ENCODE measurements at regions not wholly inside any gene's neighbourhood (a gene's known extent, or its start where the extent isn't known, plus 50 kb on each side); places are given as distances from the start of the nearest gene placed in this dataset.
"Not testable (repeated sequence)": the region's sequence is repeated elsewhere in the genome, so short reads cannot be mapped to it uniquely, and the experiment has no call there.

DNA sequence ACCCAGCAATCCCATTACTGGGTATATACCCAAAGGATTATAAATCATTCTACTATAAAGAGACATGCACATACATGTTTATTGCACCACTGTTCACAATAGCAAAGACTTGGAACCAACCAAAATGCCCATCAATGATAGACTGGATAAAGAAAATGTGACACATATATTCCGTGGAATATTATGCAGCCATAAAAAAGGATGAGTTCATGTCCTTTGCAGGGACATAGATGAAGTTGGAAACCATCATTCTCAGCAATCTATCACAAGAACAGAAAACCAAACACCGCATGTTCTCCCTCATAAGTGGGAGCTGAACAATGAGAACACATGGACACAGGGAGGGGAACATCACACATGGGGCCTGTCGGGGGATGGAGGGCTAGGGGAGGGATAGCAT, 113.2 kb upstream of the PRSS1 start:
- not testable (repeated sequence) for DNase-seq

DNA sequence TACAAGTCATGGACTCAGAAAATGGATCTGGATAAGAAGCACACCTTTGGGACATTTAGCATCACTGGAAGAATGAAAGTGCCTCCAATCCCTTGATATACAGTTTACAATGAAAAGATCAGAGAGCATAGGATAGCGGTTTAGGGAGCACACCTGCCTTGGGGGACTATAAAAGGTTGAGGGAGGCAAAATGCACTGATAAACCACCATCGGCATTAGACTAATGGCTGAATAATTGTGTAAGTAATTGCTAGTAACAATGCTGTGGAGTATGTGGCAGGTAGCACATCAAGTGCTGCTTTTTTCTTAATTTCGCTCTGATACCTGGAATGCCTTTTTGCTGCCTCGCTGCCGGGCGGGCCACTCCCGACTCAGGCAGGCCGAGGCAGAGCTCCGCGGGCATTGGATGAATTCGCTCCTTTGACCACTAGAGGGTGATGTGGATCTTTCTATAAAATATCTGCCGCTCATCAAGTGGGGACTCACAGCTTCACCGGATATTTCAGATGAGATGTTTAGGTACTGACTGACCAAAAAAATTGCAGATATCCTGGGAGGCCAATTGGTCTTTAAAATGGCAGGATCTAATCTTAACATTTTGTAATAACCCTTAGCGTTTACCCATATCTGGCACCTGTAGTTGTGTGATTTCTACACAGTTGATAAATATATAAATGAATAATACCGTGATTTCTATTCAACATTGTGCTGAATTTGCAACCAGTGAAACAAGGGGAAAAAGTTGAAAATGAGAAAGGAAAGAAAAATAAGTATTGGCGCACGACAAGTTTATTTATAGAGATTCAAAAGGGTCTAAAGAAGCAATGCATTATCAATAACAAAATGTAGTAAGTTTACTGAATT, 116.8 kb upstream of the PRSS1 start:
- peak; percentile 55 for DNase-seq

DNA sequence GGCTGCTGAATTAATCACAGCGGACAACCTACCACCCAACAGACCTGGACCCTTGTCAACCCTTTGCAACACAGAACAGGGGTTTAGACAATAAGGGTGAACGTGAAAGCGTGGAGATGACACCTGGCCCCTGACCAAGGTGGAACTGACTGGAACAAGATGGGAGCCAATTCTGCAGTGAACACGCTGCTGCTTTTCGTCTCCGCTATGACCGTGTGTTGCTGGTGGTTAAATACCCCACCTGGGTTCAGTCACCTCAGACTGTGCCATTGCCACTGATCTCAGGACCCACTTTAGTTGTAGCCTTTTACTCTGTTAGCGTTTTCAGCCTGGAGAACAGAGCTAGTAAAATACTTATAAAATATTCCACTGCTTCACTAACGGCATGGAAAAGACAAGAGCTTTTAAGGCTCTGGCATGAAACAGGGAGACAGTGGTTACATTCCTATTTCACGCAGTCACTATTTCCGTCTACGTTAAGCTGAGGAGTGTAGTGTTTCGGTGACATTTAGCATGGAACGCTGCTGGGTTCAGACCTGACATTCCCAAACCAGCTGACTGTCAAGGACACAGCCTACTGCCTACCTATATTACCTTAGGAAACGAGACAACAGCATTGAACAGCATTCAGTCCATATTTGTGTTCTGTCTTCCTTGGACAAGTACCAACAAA, 119.5 kb upstream of the PRSS1 start:
- DNase-seq = peak; percentile 68

DNA sequence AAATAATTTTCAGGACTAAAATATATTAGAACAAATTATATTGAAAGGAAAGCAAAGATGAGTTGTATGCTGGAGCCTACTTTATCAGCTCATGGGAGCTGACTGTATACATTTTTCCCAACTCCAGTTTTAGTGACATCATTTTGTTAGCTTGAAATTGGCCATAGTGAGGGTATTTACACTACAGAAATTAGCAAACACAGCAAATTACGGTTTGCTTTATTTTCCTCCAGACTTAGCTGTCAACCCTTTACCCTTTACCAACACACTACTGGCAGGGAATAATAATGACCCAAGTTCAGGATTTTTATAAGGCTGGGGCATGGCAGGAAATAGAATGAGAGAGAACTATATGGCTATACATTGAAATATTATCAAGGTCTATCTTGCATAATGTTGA, 120.3 kb upstream of the PRSS1 start:
- DNase-seq = no peak

DNA sequence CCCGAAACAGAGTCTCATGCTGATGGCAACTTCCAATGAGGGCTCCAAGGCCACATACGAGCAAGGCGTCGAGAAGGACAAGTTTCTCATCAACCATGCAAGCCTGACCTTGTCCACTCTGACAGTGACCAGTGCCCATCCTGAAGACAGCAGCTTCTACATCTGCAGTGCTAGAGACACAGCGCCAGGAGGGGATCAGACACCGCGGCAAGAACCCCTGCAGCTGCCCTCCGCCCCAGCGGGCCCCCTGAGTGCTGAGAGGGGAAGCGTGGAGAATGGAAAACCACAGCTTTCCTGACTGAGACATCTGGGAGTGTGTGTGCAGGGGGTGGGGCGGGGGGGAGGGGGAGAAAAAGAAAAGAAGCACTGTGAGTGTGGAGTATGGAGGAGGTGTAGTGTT, 122.0 kb upstream of the PRSS1 start:
- DNase-seq = not testable (repeated sequence)

DNA sequence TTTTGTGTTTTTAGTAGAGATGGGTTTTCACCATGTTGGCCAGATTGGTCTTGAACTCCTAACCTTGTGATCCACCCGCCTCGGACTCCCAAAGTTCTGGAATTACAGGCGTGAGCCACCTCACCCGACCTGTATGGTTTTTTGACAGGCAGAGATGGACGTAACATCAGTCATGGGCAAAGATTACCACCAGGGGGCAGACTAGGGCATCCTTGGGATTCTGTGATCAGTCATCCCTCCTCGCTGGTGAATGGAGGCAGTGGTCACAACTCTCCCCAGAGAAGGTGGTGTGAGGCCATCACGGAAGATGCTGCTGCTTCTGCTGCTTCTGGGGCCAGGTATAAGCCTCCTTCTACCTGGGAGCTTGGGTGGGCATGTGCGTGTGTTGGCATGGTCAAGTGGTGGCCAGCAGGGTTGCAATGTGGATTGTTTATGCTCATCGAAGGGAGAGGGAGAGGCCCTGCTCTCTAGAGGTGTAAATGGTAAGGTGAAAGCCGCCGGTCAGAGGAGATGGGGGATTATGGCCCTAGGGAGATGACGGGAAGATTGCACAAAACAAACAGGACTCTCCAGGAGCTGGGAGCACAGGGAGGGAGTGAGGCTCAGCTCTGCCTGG, 122.7 kb upstream of the PRSS1 start:
- DNase-seq = peak; percentile 23

DNA sequence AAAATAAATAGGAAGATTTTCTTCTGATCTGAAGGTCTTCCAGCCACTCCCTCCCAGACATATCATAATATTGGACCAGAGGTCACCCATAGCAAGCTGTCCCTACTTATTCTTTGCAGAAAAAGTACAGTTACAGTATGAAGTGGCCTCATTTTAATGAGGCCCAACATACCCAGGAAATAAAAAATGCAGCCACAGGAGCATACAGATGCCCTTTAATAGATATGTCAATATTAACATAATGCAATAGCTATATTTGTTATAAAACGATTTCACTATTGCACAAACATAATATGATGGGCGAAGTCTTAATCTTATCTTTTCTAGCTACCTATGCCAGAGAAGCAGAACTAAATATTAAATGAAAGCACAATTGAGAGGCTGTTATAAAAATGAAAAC, 124.1 kb upstream of the PRSS1 start:
- not testable (repeated sequence) for DNase-seq

DNA sequence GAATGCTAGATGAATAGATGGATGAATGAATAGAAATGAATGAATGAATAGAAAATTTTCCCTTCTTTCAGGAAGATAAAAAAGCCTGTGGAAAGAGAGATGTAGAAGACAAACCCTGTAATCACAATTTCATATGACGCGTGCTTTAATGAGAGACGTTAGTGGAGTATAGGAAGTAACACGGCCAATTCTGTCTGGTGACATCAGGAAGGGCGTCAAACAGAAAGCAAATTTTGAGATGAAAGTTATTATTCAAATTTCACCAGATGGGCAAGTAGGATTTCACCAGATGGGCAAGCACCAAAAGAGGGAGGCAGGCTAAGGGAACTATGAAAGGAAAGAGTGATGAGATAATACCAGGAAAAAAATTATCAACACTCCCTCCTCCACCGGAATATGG, 128.9 kb upstream of the PRSS1 start:
- DNase-seq = no peak

DNA sequence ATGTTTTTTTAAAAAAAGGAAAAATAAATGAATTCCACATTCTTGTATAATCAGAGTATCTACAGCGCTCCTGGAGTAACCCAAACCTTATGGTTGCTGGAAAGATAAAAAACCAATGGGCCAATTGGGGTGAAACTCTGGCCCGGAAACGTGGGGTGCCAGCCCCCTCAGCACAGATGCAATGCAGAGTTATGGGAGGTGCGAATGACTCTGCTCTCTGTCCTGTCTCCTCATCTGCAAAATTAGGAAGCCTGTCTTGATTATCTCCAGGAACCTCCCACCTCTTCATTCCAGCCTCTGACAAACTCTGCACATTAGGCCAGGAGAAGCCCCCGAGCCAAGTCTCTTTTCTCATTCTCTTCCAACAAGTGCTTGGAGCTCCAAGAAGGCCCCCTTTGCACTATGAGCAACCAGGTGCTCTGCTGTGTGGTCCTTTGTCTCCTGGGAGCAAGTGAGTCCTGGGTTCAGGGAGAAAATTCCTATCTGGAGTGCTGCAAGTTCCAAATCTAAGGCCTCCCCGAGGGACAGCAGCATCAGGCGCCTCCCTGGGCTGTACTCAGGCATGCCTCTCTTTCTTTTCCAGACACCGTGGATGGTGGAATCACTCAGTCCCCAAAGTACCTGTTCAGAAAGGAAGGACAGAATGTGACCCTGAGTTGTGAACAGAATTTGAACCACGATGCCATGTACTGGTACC, 130.5 kb upstream of the PRSS1 start:
- DNase-seq = no peak

DNA sequence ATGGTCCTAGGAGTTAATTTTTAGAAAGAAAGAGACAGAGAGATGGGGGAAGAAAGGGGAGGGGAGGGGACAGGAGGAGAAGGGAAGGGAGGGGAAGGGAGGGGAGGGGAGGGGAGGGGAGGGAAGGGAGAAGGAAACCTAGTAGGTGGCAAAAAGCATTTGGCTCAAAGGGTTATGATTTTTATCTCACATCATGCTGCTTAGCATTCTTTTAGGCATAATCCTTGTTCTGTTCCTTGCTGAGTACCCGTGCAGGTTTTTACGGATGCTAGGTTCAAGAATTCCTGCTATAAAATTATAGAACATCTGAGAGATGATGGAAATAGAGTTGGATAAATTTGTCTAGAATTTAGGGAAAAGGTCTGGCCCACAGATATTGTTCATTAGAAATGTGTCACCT, 132.4 kb upstream of the PRSS1 start:
- no peak for DNase-seq

DNA sequence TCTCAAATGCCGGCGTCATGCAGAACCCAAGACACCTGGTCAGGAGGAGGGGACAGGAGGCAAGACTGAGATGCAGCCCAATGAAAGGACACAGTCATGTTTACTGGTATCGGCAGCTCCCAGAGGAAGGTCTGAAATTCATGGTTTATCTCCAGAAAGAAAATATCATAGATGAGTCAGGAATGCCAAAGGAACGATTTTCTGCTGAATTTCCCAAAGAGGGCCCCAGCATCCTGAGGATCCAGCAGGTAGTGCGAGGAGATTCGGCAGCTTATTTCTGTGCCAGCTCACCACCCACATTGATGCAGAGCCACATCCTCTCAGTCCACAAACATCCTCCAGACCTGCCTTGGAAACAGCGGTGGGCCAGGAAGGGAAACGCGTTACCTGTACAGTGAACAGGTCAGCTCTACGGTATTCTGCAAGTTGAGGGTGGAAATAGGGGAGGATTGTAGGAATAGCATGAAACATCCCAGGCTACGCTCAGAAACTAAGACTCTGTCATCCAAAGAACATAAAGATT, 133.1 kb upstream of the PRSS1 start:
- no peak for DNase-seq

DNA sequence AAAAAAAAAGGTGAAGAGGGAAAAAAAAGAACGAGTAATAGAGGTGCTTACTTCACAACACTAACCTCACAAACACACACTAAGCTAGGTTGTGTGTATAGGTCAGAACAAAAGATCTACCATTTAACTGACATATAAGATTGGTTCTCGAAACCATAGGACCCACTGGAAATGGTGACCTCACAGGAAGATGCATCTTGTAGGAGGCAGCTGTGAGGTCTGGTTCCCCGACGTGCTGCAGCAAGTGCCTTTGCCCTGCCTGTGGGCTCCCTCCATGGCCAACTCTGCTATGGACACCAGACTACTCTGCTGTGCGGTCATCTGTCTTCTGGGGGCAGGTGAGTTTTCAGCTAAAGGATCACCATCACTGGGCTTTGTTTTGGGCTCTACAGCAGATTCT, 133.8 kb upstream of the PRSS1 start:
- DNase-seq = no peak

DNA sequence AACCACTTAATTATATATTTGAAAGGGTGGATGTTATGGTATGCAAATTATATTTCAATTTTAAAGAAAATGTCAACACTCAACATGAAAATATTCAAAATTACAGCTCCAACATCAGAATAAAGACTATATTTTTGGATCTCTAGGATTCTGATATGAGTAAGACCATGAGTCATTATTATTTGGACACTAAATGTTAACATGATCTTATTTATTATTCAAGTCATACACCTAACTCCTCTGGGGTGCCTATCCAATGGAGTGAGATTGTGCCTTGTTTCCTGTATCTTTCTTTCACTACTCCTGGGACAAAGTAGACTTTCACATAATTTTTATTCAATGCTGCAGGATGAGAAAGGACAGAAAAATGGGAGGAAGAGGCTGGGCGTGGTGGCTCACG, 135.2 kb upstream of the PRSS1 start:
- DNase-seq = peak; percentile 46

DNA sequence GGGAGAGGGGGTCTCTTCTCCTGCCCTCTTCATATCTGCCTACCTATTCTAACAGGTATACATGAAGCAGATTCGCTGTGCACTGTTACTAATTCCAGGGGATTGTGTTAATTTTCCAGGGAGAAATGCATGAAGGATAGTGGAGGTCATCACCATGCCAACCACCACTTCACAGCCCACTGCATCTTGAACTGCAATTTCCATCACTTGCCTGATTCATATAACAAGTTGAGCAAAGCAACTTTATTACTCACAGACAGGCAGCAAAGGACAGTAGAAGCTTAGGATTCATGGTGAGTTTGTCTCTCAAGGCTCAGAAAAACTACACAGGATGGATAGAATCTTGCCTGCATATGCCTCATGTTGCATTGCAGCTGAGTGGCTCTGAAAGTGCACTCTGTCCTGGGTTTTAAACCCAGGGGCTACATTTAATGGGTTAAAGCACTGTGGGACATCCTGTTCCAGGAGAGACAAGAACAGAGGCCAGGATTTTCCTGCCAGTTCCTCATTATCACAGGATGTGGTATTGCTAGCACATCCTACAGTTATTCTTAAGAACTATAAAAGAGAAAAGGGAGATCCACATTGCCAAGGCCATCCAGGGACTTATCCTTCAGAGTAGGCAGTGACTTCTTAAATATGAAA, 136.9 kb upstream of the PRSS1 start:
- peak; percentile 32 for DNase-seq

DNA sequence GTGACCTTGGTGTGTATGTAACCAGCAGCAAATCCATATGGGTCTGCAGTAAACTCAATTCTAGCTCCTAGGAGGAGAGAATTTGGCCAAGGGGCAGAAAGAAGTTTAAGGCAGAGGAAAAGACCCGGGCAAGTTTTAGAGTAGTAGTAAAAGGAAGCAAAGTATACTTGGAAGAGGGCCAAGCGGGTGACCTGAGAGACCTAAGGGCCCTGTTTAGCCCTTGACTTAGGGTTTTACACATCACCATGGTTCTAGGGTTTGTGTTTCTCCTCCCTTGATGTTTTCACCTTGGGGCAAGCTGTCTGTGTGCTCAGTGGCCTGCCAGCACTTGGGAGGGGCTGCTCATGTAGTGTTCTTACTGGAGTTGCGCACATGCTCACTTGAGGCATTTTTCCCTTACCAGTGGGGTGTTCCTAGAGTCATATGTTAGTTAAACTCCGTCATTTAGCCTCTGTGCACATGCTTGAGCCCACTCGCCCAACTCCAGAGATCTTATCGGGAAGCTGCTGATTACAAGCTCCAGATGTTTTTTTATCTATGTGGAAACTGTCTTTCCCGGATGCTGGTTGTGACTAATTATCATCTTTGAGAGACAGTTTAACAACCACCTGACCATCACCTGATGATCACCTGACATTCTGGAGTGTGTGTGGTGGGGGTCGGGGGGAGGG, 137.6 kb upstream of the PRSS1 start:
- peak; percentile 48 for DNase-seq

DNA sequence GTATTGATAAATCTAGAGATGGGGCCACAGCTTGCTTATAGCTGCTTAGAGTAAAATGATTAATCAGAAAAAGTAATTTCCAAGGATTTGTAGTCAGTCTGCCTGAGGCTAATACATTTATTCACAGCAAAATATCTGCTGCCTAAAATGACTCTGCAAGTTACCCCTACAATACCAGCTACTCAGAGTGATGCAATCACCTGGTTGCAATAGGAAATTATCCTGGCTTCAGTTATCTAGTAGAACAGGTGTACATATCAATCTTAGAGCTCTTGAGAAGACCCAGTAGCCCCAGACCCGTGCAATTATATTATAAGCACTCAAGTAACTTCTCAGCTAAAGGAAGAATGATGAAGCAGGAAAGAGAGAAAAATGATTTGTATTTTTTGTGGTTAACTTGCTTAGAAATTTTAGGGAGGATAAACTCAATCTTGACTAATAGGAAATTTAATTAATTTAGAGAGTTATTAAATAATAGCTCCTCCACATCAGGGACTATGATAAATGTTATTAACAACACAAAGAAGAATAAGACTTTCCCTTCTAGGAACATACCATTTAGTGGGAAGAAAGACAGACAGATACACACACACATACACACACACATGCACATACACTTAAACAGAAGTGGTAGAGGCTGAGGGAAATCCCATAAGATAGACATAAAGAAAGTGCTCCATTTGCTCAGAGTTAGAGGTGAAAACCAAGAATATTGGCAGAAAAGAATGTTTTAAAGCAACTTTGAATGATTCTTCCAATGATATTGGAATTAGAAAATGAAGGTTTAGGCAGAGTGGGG, 140.4 kb upstream of the PRSS1 start:
- no peak for DNase-seq

DNA sequence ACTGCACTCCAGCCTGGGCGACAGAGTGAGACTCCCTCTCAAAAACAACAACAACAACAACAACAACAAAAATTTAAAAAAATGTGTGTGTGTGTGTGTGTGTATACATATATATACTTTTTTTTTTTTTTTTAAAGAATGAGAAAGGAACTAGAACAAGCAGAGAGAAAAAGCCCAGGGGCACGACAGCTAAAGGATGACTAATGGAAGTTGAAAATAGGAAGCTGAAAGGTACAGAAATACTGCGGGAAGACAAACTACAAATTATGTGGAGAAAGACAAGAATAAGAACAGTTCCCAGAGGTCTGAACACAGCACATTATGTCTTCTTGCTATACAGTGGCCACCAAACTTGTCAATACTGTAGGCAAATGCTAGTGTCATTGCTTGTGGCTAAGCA, 141.9 kb upstream of the PRSS1 start:
- no peak for DNase-seq

DNA sequence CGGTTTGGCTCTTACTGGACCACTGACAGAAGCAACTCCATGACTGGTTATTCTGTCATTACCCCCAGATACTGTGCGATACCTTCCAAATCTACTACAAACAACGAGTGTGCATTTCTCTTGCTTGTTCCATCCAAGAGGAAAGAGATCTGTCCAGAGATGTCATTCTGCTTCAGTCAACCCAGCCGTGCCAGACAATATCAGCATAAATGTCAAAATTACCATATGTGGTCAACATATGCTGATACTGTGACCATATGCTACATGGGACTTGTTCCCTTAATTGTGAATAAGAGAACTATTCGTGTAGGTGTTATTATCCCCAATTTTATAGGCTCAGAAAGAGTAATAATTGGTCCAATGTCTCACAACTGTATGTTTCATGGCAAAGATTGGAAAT, 143.2 kb upstream of the PRSS1 start:
- no peak for DNase-seq

DNA sequence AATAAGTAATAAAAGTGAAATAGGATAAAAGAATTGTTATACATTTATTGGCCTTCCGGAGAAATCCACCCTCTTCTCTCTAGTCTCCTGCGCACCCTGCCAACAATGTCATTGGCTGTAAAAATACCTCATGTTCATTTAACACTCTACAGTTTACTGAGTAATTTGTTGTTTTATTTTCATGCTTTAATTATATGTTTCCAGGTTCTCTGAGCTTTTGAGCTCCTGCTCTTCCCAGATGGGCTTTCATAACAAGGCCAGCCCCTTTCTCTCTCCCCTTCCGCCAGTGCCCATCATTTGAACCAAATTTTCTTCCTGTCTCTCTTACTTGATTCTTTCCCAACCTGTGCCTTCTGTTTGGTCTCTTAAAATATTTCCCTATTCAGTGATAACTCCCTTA, 144.6 kb upstream of the PRSS1 start:
- no peak for DNase-seq

DNA sequence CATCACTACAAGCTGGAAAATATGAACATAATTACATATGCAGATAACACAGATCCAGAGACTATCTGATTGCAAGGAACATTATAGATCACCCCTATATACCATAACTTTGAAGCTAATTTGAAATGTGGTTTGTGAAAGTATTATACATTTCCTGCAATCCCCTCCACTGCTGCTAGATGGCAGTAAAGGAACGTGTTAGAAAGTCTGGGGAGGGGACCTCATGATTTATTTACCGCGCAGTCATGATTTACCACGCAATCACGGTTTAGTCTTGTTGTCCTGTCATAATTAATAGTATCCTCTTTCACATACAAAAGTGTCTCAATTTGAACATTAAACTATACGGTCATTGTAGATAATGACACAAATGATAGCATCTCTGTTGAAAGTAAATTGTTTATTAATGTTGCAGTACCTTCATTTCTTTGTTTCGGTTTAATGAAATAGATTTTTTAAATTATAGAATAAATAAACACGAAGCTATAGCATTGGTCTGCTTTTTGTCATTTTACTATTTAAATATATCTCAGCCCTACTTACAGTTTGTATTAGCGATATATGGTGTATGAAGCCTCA, 145.3 kb upstream of the PRSS1 start:
- peak; percentile 59 for DNase-seq

DNA sequence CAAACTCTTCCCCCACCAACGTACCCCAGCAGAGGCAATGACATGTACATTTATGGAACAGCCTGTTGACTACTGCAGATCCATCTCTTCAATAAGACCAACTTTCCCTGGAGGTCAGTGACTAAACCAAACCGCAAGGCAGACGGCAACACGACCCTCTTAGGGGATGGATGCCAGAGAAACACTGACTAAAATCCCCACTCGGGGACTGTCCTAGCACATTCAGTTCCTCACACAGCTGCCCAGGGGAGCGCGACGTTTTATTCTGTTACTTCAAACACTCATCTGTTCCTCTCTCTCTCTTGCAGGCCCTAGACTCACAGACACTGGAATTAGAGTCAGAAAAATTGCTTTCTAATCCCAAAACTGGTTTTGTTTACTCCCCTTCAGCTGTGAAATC, 146.5 kb upstream of the PRSS1 start:
- DNase-seq = no peak
